Body of pancreas (tissue), 4 donors: ENCODE measurements at regions not wholly inside any gene's neighbourhood (a gene's known extent, or its start where the extent isn't known, plus 50 kb on each side); places are given as distances from the start of the nearest gene placed in this dataset.

Experiments used
- ATAC-seq: fragments of 150-250 bp; one replicate; pipeline ENCODE4 v1.9.1; 2016
- DNase-seq, 4 donors: peaks; one replicate each; pipeline ENCODE4 v3.0.0-alpha.2; 2019
- H3K27ac ChIP-seq, 4 donors: fragments of 200-600 bp; sonication (generic); 1 replicate in 3 of 4; 2 replicates in 1 of 4; pipeline versions ENCODE4 v1.5.1 to v1.6.1; 2016 to 2019; ENCODE audit warnings: mild to moderate bottlenecking in 1 of 4, mixed read lengths in 1 of 4, moderate library complexity in 1 of 4
- H3K27me3 ChIP-seq, 2 donors: fragments of 200-600 bp; sonication (generic); one replicate each; pipeline ENCODE4 v1.6.0; 2016; ENCODE audit warnings: mild to moderate bottlenecking in 1 of 2
- H3K36me3 ChIP-seq, 2 donors: fragments of 200-600 bp; sonication (generic); replicated peaks in 1 of 2; 2 replicates each; pipeline ENCODE4 v1.5.1; 2016; ENCODE audit warnings: low read depth in 2 of 2; ENCODE audit not compliant: insufficient read depth in 1 of 2
- H3K4me1 ChIP-seq: fragments of 200-600 bp; sonication (generic); one replicate; pipeline ENCODE4 v1.6.0; 2016
- H3K4me3 ChIP-seq, 2 donors: fragments of 200-600 bp; sonication (generic); 1 replicate in 1 of 2; 2 replicates in 1 of 2; pipeline ENCODE4 v1.5.1; 2016 to 2019
- H3K9me3 ChIP-seq, 3 donors: fragments of 200-600 bp; sonication (generic); 1 replicate in 2 of 3; 2 replicates in 1 of 3; pipeline ENCODE4 v1.5.1; 2016
- POLR2A ChIP-seq, 3 donors: fragments of 450-650 bp; IDR thresholded peaks; one replicate each; pipeline ENCODE4 v1.6.1; 2016; ENCODE audit warnings: antibody characterized with exemption in 3 of 3, mild to moderate bottlenecking in 2 of 3
- WGBS, 2 donors: methylation state at CpG; one replicate each; pipeline ENCODE4 v1.1.5; 2017; 5-methylcytosine and 5-hydroxymethylcytosine counted together
- intact Hi-C: fragments of 100-400 bp; cut with DNase I; formaldehyde crosslinking; loops from one replicate; pipeline ENCODE4 v1.15.1; 2023
- TF ChIP-seq, protein P1 (sequence below), 7 experiments: fragments of 450-650 bp in 4 of 7; fragments of 200-600 bp in 3 of 7; sonication (generic) in 3 of 7; IDR thresholded peaks; one replicate each; pipeline ENCODE4 v1.5.1; 2016 to 2019; ENCODE audit warnings: antibody characterized with exemption in 7 of 7

GRCh38 chr12:86496595-86496994 is 240.4 kb upstream of the MGAT4C start:
- H3K27me3 ChIP-seq: no peaks in the 10 kb centered on the region
- WGBS, 2 donors: 21 to 29% methylated on average over 1 of the region's 1 CpG
- DNase-seq (no peak), ATAC-seq (no peak)
- intact Hi-C loops: no loop called here
- H3K9me3 ChIP-seq: no peaks in the 10 kb centered on the region
- TF ChIP-seq, protein P1, sequence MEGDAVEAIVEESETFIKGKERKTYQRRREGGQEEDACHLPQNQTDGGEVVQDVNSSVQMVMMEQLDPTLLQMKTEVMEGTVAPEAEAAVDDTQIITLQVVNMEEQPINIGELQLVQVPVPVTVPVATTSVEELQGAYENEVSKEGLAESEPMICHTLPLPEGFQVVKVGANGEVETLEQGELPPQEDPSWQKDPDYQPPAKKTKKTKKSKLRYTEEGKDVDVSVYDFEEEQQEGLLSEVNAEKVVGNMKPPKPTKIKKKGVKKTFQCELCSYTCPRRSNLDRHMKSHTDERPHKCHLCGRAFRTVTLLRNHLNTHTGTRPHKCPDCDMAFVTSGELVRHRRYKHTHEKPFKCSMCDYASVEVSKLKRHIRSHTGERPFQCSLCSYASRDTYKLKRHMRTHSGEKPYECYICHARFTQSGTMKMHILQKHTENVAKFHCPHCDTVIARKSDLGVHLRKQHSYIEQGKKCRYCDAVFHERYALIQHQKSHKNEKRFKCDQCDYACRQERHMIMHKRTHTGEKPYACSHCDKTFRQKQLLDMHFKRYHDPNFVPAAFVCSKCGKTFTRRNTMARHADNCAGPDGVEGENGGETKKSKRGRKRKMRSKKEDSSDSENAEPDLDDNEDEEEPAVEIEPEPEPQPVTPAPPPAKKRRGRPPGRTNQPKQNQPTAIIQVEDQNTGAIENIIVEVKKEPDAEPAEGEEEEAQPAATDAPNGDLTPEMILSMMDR (IDR thresholded peaks at IDR 0.05): no peak
- no peak for TF ChIP-seq POLR2A (IDR thresholded peaks at IDR 0.05)
- H3K27ac ChIP-seq: no peak overlapping the region
- H3K36me3 ChIP-seq: no peaks in the 10 kb centered on the region
- no peaks in the 10 kb centered on the region for H3K4me1 ChIP-seq
- no peak overlapping the region for H3K4me3 ChIP-seq

DNA sequence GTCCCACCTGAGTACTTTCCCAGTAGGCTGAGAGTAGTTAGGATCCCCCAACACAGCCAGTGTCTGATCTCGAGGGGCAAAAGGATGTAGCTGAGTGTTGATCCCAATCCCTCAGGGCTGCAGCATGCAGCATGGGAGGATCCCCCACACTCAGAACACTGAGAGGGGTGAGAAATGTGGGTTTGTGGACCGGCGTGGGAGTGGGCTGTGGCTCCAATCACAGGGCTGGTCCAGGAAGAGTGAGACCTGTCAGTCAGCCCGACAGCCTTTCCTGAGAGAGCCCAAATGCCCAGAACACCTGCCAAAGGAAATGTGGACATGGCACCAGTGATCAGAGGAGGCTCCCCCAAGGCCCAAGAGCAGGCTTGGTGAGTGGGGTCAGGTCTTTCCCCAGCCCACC is 228.3 kb upstream of the MGAT4C start:
- Histone ChIP-seq H3K9me3 (no peaks in the 10 kb centered on the region), H3K36me3 (no peaks in the 10 kb centered on the region), H3K27ac (no peak overlapping the region), H3K4me1 (no peaks in the 10 kb centered on the region), H3K4me3 (no peak overlapping the region), H3K27me3 (no peaks in the 10 kb centered on the region)
- 61 to 66% methylated on average over 4 of the region's 4 CpGs for WGBS, 2 donors
- ATAC-seq (no peak), DNase-seq (no peak)
- intact Hi-C loops: no loop called here
- TF ChIP-seq, protein P1 (IDR thresholded peaks at IDR 0.05): no peak
- TF ChIP-seq POLR2A (IDR thresholded peaks at IDR 0.05): no peak

DNA sequence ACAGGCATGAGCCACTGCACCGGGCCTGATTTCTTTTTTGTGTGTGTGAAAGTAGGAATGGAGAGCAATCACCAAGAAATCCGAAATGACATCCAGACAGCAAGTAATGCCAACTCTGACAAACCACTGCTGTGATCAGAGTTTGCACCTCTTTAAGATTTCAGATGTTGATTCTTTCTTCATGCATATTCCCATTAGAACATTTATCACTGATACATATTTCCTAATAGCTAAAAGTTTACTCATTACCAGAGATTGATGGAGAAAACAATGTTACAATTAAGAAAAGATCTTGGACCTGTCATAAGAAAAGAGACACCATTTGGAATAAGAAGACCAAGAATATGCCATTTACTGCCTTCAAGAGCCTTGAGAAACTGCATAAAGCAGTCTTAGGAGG is 217.0 kb upstream of the MGAT4C start:
- Histone ChIP-seq H3K27me3 (no peaks in the 10 kb centered on the region), H3K4me3 (no peak overlapping the region), H3K36me3 (no peaks in the 10 kb centered on the region), H3K4me1 (no peaks in the 10 kb centered on the region), H3K27ac (no peak overlapping the region), H3K9me3 (no peaks in the 10 kb centered on the region)
- 67 to 70% methylated on average over 2 of the region's 2 CpGs for WGBS, 2 donors
- intact Hi-C loops: no loop called here
- no peak for TF ChIP-seq POLR2A (IDR thresholded peaks at IDR 0.05)
- TF ChIP-seq, protein P1 (IDR thresholded peaks at IDR 0.05): no peak
- no peak for DNase-seq
- no peak for ATAC-seq

GRCh38 chr12:86456776-86457175 is 200.6 kb upstream of the MGAT4C start:
- Histone ChIP-seq H3K27ac (no peak overlapping the region), H3K9me3 (no peaks in the 10 kb centered on the region), H3K4me3 (no peak overlapping the region), H3K4me1 (no peaks in the 10 kb centered on the region), H3K36me3 (no peaks in the 10 kb centered on the region), H3K27me3 (no peaks in the 10 kb centered on the region)
- WGBS, 2 donors: 40 to 50% methylated on average over 2 of the region's 2 CpGs
- ATAC-seq (no peak), DNase-seq (no peak)
- intact Hi-C loops: no loop called here
- TF ChIP-seq POLR2A (IDR thresholded peaks at IDR 0.05): no peak
- TF ChIP-seq, protein P1 (IDR thresholded peaks at IDR 0.05): no peak

GRCh38 chr12:86456241-86456640 is 200.1 kb upstream of the MGAT4C start:
- ATAC-seq (no peak), DNase-seq (no peak)
- Histone ChIP-seq H3K27me3 (no peaks in the 10 kb centered on the region), H3K4me1 (no peaks in the 10 kb centered on the region), H3K36me3 (no peaks in the 10 kb centered on the region), H3K9me3 (no peaks in the 10 kb centered on the region), H3K4me3 (no peak overlapping the region), H3K27ac (no peak overlapping the region)
- TF ChIP-seq, protein P1 (IDR thresholded peaks at IDR 0.05): no peak
- no peak for TF ChIP-seq POLR2A (IDR thresholded peaks at IDR 0.05)
- 74 to 78% methylated on average over 3 of the region's 3 CpGs for WGBS, 2 donors
- intact Hi-C loops: no loop called here
